OCI-LY7 (cell line): ENCODE measurements at regions not wholly inside any gene's neighbourhood (a gene's known extent, or its start where the extent isn't known, plus 50 kb on each side); places are given as distances from the start of the nearest gene placed in this dataset.

ENCODE experiments used
- EZH2phosphoT487 ChIP-seq: fragments of 200-600 bp; sonication (generic); IDR thresholded peaks from 2 replicates; pipeline ENCODE4 v1.6.1; 2018; ENCODE audit warnings: low read depth, borderline replicate concordance, mild to moderate bottlenecking, mixed run types, antibody characterized with exemption, low read length, moderate library complexity, mixed read lengths
- TF ChIP-seq, protein P1 (sequence below): fragments of 200-600 bp; sonication (generic); conservative IDR thresholded peaks from 2 replicates; pipeline ENCODE4 v1.5.1; 2014; ENCODE audit warnings: mild to moderate bottlenecking, antibody characterized with exemption, low read length, moderate library complexity, mixed read lengths

GRCh38 chr2:129876541-129876940 lies 102.9 kb upstream of the RAB6C start:
- TF ChIP-seq, protein P1, sequence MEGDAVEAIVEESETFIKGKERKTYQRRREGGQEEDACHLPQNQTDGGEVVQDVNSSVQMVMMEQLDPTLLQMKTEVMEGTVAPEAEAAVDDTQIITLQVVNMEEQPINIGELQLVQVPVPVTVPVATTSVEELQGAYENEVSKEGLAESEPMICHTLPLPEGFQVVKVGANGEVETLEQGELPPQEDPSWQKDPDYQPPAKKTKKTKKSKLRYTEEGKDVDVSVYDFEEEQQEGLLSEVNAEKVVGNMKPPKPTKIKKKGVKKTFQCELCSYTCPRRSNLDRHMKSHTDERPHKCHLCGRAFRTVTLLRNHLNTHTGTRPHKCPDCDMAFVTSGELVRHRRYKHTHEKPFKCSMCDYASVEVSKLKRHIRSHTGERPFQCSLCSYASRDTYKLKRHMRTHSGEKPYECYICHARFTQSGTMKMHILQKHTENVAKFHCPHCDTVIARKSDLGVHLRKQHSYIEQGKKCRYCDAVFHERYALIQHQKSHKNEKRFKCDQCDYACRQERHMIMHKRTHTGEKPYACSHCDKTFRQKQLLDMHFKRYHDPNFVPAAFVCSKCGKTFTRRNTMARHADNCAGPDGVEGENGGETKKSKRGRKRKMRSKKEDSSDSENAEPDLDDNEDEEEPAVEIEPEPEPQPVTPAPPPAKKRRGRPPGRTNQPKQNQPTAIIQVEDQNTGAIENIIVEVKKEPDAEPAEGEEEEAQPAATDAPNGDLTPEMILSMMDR: no peak
- TF ChIP-seq EZH2phosphoT487: no peak
